Muscle layer of colon (tissue), 2 donors: ENCODE measurements at regions not wholly inside any gene's neighbourhood (a gene's known extent, or its start where the extent isn't known, plus 50 kb on each side); places are given as distances from the start of the nearest gene placed in this dataset.

ENCODE experiments used
- H3K27ac ChIP-seq: one replicate; pipeline ENCODE4 v1.7.0; 2013; ENCODE audit warnings: low read depth, mild to moderate bottlenecking, low read length, moderate library complexity
- H3K27me3 ChIP-seq, 2 donors: one replicate each; pipeline ENCODE4 v1.7.0; 2013; ENCODE audit warnings: low read length in 2 of 2, mild to moderate bottlenecking in 2 of 2; ENCODE audit not compliant: insufficient read depth in 2 of 2, control insufficient read depth in 1 of 2
- H3K36me3 ChIP-seq: one replicate; pipeline ENCODE4 v1.7.0; 2013; ENCODE audit warnings: mild to moderate bottlenecking, low read length; ENCODE audit not compliant: insufficient read depth
- H3K4me1 ChIP-seq: one replicate; pipeline ENCODE4 v1.7.0; 2013; ENCODE audit warnings: mild to moderate bottlenecking, low read length; ENCODE audit not compliant: insufficient read depth
- H3K4me3 ChIP-seq, 2 donors: one replicate each; pipeline ENCODE4 v1.7.0; 2013; ENCODE audit warnings: low read length in 2 of 2, low read depth in 1 of 2, mild to moderate bottlenecking in 1 of 2, moderate library complexity in 1 of 2
- H3K9ac ChIP-seq: one replicate; pipeline ENCODE4 v1.7.0; 2013; ENCODE audit warnings: low read length
- H3K9me3 ChIP-seq: one replicate; pipeline ENCODE4 v1.7.0; 2013; ENCODE audit warnings: mild to moderate bottlenecking, low read length
- donor health status: abdominal sarcoma.
- donor health status: Adenocarcinoma of cecum.

- Histone ChIP-seq H3K4me1 (no peaks in the 10 kb centered on the region), H3K9ac (no peak overlapping the region), H3K36me3 (no peaks in the 10 kb centered on the region)
Observed at GRCh38 chr4:178814908-178815307, 1372.7 kb upstream of the AGA start.

GRCh38 chr4:178823673-178824295, 1381.5 kb upstream of the AGA start:
- Histone ChIP-seq H3K4me1 (no peaks in the 10 kb centered on the region), H3K9ac (no peak overlapping the region)

More at GRCh38 chr4:178814908-178815307, 1372.7 kb upstream of the AGA start:
- Histone ChIP-seq H3K9me3 (no peaks in the 10 kb centered on the region), H3K4me3 (no peak overlapping the region), H3K27me3 (no peaks in the 10 kb centered on the region), H3K27ac (no peak overlapping the region)

DNA sequence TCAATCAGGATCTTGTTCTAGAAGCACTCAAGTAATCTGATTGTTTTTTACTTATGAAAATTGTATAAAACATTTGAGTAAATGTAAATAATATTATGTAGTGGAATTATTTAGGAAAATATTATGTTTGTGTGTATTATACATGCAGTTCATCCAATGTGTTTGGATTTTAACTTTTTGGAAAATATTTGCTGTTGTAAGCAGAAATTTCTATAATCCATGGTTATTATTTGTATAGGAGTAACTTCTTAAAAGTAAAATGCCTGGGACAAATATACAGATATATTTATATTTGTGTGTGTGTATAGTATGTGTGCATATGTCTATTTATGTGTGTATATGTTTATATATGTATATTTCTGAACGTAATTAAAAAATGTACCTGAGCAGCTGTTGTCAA, 1394.6 kb upstream of the AGA start:
- Histone ChIP-seq H3K27ac (no peak overlapping the region), H3K4me1 (no peaks in the 10 kb centered on the region), H3K36me3 (no peaks in the 10 kb centered on the region), H3K27me3 (no peaks in the 10 kb centered on the region), H3K9ac (no peak overlapping the region), H3K4me3 (no peak overlapping the region), H3K9me3 (no peaks in the 10 kb centered on the region)

More at GRCh38 chr4:178823673-178824295, 1381.5 kb upstream of the AGA start:
- H3K27ac ChIP-seq: no peak overlapping the region
- H3K4me3 ChIP-seq: no peak overlapping the region
- H3K9me3 ChIP-seq: no peaks in the 10 kb centered on the region
- no peaks in the 10 kb centered on the region for H3K36me3 ChIP-seq
- no peaks in the 10 kb centered on the region for H3K27me3 ChIP-seq

DNA sequence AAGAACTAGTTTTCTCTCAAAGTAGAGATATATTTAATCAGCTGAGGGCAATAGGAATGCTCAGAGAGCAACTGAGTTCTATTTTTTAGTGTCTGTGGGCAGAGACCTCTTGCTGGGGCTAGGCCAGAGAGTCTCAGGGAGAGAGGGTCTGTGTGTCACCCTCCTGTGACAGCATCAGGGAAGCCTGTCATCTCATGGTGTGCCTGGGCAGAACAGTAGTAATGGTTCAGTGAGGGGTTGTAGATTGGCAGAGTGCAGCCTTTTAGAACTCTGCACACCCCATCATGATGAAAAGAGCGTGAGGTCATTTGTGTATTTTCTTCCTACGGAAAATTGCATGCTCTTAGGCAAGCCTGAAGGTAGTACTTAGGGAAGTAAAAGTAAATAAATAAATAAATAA, 1396.5 kb upstream of the AGA start:
- no peaks in the 10 kb centered on the region for H3K4me1 ChIP-seq
- no peaks in the 10 kb centered on the region for H3K27me3 ChIP-seq
- H3K4me3 ChIP-seq: no peak overlapping the region
- no peaks in the 10 kb centered on the region for H3K9me3 ChIP-seq
- no peak overlapping the region for H3K9ac ChIP-seq
- H3K36me3 ChIP-seq: no peaks in the 10 kb centered on the region
- no peak overlapping the region for H3K27ac ChIP-seq

DNA sequence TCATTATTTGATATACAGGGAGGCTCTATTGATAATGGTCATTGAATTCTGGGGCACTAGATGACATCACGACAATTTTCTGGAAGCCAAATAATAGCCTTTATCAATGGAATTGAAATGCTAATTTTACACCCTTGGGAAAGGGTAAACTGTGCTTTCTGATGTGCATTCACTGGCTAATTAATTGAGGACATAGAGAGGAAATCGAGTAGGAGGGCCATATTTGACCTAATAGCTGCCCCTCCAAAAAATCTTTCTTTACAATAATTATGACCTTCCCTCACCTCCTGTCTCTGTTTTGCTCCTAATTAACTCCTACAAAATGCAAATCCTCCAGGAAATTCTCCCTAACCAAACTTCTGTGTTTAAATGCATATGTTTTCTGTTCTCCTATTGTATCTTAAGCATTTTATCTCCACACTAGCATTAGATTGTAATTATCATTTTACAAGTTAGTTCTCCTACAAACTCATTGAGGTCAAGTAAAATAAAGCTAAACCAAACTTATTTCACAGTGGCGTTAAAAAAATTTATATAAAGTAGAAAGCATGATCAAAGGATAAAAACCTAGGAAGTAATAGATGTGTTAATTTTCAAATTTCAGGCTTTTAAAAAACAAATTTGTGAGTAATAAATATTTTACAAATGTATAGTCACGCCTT, 1414.0 kb upstream of the AGA start:
- Histone ChIP-seq H3K4me3 (no peak overlapping the region), H3K4me1 (no peaks in the 10 kb centered on the region), H3K27me3 (no peaks in the 10 kb centered on the region), H3K27ac (no peak overlapping the region), H3K36me3 (no peaks in the 10 kb centered on the region), H3K9ac (no peak overlapping the region), H3K9me3 (no peaks in the 10 kb centered on the region)

- Histone ChIP-seq H3K27me3 (no peaks in the 10 kb centered on the region), H3K9me3 (no peaks in the 10 kb centered on the region), H3K4me3 (no peak overlapping the region), H3K36me3 (no peaks in the 10 kb centered on the region), H3K27ac (no peak overlapping the region), H3K9ac (no peak overlapping the region), H3K4me1 (no peaks in the 10 kb centered on the region)
Observed at GRCh38 chr4:178871476-178871875, 1429.2 kb upstream of the AGA start.

- no peaks in the 10 kb centered on the region for H3K27me3 ChIP-seq
Observed at GRCh38 chr4:178881937-178882336, 1439.7 kb upstream of the AGA start.

DNA sequence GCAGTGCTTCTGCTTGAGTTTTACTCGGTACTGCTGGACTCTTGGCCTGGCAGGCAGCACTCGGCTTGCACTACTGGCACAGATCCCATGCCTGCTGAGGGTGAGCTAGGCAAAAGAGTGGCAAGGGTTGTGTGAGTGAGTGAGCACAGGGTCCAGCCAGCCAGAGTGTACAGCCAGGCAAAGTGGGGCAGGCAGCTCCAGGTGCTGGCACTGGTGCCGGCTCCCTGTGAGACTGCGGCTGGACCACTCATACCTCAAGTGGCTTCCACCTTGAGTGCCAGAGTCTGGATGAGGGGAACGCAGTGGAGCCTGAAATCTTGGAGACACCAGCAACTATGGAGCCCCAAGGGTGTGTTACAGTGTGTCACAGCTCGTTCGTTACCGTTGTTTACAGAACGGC, 1451.9 kb upstream of the AGA start:
- Histone ChIP-seq H3K36me3 (no peaks in the 10 kb centered on the region), H3K27ac (no peak overlapping the region), H3K9ac (no peak overlapping the region), H3K9me3 (no peaks in the 10 kb centered on the region), H3K4me1 (no peaks in the 10 kb centered on the region), H3K27me3 (no peaks in the 10 kb centered on the region), H3K4me3 (no peak overlapping the region)

More at GRCh38 chr4:178881937-178882336, 1439.7 kb upstream of the AGA start:
- Histone ChIP-seq H3K27ac (no peak overlapping the region), H3K36me3 (no peaks in the 10 kb centered on the region), H3K4me3 (no peak overlapping the region), H3K9me3 (no peaks in the 10 kb centered on the region), H3K4me1 (no peaks in the 10 kb centered on the region), H3K9ac (no peak overlapping the region)

GRCh38 chr4:178899084-178899483, 1456.8 kb upstream of the AGA start:
- H3K4me3 ChIP-seq: no peak overlapping the region
- no peaks in the 10 kb centered on the region for H3K4me1 ChIP-seq
- H3K9me3 ChIP-seq: no peaks in the 10 kb centered on the region
- no peaks in the 10 kb centered on the region for H3K27me3 ChIP-seq
- no peak overlapping the region for H3K27ac ChIP-seq
- no peak overlapping the region for H3K9ac ChIP-seq
- no peaks in the 10 kb centered on the region for H3K36me3 ChIP-seq

GRCh38 chr4:178917756-178918155, 1475.5 kb upstream of the AGA start:
- Histone ChIP-seq H3K9ac (no peak overlapping the region), H3K27ac (no peak overlapping the region), H3K27me3 (no peaks in the 10 kb centered on the region), H3K4me3 (no peak overlapping the region), H3K9me3 (no peaks in the 10 kb centered on the region), H3K4me1 (no peaks in the 10 kb centered on the region), H3K36me3 (no peaks in the 10 kb centered on the region)

DNA sequence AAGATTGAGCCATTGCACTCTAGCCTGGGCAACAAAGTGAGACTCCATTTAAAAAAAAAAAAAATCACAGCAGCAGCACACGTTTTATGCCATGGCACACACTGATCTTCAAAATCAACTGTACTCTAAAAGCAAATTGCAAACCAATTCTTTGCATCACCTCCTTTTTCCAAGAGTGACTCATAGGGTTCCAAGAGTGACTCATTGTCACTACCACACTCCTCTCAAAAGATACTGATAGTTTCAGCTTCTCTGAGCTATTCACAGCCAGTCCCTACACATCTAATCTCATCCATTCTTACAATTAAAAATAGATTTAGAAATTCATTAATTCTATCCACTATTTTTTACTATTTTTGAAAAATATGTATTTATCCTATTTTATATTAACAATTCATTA, 1494.9 kb upstream of the AGA start:
- no peaks in the 10 kb centered on the region for H3K4me1 ChIP-seq
- H3K9me3 ChIP-seq: no peaks in the 10 kb centered on the region
- H3K4me3 ChIP-seq: no peak overlapping the region
- no peak overlapping the region for H3K27ac ChIP-seq
- no peak overlapping the region for H3K9ac ChIP-seq
- no peaks in the 10 kb centered on the region for H3K27me3 ChIP-seq
- H3K36me3 ChIP-seq: no peaks in the 10 kb centered on the region

DNA sequence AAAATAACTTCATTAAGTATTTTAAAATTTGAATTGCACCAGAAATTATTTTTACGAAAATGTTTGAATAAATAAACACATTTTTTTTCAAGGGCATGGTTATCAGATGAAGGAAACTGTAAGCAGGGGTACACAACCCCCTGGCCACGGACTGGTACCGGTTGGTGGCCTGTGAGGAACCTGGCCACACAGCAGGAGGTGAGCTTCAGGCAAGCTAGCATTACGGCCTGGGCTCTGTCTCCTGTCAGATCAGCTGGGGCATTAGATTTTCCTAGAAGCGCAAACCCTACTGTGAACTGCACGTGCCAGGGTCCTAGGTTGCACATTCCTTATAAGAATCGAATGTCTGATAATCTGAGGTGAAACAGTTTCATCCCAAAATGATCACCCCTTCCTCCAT, 1499.7 kb upstream of the AGA start:
- Histone ChIP-seq H3K4me1 (no peaks in the 10 kb centered on the region), H3K9ac (no peak overlapping the region), H3K27me3 (no peaks in the 10 kb centered on the region), H3K27ac (no peak overlapping the region), H3K36me3 (no peaks in the 10 kb centered on the region), H3K9me3 (no peaks in the 10 kb centered on the region), H3K4me3 (no peak overlapping the region)
